ENCODE measurements at regions not wholly inside any gene's neighbourhood (a gene's known extent, or its start where the extent isn't known, plus 50 kb on each side); places are given as distances from the start of the nearest gene placed in this dataset.

DNA sequence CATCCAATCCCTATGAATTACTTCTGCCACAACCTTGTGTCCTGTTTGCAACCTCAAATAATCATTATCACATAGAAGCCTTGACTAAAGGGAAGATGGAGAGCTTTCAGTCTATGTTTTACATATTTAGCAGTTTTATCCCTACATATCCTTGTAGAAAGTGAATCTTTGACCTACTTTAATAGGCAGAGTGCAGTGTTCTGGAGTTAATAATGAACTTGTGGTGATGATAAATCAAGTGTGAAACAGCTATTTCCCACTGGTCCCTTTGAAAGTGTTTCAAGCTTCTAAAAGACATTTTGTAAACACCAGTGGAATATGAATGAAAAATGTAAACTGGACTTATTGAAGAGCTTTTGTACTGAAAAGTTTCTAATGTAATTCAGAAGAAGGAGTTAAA is 406.7 kb downstream of the GABRG2 start:
- DNase-seq (ENCODE audit: low spot score) = no peak

DNA sequence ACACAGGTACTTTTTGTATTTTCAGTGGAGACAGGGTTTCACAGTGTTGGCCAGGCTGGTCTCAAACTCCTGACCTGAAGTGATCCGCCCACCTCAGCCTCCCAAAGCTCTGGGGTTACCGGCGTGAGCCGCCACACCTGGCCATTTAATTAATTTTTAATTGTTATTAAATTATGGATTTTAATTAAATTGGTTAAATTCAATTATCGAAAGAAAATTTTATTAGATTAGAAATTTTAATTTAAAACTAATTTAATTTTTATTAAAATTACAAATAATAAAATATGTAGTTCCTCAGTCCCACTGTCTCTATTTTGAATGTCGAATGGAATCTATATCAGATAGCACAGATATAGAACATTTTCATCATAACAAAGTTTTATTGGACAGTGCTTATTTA is 416.5 kb downstream of the GABRG2 start:
- DNase-seq (ENCODE audit: low spot score) (no peak), ATAC-seq (no peak)

More for the DNA sequence above, 406.7 kb downstream of the GABRG2 start:
- no peak for ATAC-seq

DNA sequence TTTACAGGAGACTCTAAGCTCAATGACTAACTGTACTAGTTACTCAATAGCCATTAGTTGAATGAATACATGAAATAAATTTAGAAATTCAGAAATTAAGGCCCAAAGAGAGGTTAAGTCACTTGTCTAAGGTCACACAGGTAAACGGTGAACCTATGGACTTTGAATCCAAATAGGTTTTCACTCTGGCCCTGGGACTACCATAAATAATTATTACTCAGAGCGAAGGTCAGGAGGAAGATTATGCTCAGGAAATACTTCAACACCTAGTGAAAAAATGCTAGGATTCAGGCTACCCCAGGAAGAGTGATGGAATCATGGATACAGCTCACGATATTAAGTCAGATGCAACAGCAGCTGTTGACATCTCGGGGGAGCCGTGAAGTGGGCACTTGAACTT is 417.4 kb downstream of the GABRG2 start:
- no peak for DNase-seq (ENCODE audit: low spot score)
- no peak for ATAC-seq

DNA sequence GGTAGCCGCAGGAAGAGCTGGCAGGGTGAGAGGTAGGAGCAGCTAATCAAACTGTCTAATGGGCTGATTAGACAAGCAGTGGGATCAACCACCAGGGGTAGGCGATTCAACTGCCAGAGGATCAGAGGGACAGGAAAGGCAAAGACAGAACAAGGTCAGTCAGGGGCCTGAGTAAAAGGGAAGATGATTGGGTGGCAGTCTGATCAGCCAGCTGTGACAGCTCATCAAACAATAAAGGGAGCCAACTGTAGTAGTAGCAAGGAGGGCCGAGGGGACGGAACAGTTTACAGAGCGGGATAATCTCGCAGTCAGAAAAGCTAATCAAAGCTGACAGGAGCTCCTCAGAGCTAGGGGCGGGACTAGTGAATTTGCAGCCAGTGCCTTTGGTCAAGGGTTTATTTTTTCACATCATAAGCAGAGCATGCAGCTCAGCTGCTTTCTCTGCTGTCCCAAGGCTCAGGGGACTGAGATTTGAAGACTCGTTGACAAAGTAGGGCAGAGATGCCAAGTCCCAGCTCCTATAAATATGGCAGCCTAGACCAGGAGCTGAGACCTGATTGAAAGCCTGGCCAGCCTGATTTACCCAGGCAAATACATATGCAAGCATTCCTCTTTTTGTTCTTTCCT is 418.2 kb downstream of the GABRG2 start:
- DNase-seq (ENCODE audit: low spot score) = no peak
- no peak for ATAC-seq

DNA sequence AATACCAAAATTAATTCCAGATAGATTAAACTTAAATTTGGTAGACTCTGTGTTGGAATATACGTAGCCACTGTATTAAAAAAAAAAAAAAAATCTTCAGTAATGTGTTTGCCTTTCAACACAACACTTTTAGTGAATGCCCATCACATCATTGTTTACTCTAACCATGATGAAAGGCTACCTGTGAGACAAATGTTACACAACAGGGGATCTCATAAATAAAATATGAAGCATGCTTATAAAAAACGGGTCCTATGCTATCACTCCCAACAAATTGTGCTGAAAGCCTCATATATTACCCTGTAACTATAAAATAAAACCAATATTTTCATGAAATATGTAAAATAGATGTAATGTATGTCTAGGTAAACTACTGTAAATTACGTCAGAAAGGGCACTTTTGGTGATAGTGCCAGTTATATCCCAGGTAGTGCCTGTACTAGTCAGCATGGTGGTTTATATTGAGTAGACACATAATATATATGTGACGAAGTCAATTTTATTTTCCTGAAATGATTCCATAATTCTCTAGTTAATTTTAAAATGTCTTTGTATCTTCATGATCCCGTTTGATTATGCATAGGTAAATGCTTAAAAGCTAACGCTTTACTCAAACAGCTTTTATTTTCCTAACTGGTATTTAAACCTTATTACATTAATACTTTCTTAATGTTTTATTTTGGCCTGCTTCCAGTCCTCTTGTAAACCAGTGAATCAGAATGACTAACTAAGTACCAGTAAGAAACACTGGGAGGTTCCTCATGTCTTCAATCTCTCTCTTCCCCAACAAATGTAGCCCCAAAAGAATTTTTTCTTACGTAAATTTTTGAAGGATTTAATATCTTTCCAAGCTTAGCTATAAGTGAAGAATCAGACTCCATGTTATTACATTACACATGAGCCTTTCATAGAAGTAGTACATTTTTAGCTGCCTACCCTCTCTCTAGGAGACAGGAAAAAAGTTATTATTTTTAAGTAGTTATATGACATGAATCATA is 420.3 kb downstream of the GABRG2 start:
- no peak for DNase-seq (ENCODE audit: low spot score)
- ATAC-seq = no peak

DNA sequence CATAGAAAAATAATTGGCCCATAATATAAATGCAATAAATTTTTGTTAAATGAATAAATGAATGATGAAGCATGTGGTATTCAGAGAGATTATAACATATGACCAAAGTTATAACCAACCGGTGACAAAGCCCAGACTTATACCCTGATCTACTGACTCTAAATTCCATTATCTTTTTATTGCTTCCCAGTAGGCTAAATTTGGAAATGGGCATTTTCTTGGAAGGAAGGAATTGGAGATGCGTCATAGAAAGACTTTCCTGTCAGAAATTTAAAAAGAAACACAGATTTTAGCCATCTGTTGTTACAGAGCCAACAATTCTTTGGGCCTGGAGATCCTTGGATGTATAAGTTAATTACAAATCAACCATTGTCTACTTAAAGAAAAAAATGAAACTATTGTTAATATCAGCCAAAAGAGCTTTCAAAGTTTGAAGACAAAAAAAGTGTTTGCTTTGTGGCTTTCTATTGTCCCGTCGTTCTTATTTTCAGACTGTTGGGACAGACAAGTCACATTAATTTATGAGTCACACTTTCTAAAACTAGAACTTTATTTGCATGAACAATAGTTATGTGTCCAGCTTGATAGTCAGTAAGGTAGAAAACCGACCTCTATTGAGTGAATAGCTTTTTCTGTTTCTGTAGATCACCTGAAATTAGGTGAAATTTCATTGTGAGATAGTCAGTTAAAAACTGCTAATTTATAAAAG is 428.7 kb downstream of the GABRG2 start:
- ATAC-seq (no peak), DNase-seq (ENCODE audit: low spot score) (no peak)

DNA sequence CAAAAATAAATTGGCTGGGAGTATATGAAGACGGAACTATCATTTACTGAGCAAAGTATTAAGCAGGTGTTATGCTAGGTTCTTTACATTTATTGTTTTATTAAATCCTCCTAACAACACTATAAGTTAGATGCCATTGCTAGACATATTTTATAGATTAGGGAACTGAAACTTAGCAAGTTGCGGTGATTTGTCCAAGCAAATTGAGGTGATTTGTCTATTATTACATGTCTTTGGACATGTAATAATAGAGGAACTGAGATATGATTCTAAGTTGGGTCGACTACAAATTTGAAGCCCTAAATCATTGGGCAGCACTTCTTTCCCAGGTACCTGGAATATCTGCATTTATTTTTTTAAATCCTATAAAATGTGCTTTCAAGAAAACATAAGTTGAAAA is 429.9 kb downstream of the GABRG2 start:
- DNase-seq (ENCODE audit: low spot score) (no peak), ATAC-seq (no peak)

DNA sequence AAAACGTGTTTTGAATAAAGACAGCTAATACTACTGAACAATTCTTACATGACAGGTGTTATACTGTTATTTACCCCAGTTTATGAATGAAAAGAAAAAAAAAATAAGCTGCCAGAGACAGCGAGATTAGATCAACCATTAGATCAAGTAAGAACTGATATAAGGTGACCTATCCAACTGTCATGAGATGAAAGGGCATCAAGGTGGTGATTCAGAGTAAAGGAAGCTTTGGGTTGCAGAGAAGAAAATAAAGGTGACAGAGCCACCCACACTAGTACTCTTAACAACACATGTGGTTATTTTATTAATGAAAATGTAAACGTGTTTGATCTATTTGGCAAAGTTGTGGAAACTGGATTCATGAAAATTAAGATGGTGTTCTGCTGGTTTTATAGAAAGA is 435.2 kb downstream of the GABRG2 start:
- DNase-seq (ENCODE audit: low spot score) (no peak), ATAC-seq (no peak)

DNA sequence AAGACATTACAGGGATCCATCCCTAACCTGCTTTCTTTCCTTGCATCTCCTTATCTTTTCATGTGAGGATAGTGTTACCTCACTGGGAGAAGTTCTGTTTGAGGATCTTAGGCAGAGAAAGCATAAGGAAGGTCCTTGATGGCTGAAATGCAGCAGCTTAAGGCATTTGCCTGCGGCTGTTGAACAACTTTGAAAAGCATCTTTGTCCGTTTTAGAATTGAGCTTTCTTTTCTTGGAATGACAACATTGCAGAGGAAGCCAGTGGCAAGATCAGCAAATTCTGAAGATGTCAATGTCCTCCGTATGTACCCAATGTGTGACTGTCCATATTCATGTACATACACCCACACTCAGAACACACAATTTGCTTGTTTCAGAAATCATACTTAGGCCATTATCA is 436.2 kb downstream of the GABRG2 start:
- DNase-seq (ENCODE audit: low spot score) = no peak
- ATAC-seq = no peak

DNA sequence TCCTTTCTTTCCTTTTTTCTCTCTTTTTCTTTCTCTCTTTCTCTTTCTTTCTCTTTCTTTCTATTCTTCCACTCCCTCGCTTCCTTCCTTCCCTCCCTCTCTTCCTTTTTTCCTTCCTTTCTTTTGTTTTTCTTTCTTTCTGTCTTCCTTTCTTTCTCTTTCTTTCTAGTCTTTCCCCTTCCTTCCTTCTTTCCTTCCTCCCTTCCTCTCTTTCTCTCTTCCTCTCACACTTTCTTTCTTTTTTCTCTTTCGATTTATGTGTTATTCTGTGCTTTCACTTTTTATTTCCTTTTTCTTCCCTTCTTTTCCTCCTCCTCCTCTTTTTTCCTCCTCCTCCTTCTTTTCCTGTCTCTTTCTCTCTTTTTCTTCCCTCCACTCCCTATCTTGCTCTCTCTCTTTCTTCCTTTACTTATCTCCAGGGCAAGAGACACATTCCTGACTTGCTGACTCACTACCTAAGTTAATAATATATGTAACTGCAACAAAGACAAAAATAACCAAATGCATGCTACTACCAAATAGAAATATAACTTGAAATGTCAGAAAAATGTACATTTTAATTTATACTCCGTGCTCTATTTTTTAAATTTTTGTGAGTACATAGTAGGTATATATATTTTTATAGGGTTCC is 445.5 kb downstream of the GABRG2 start:
- no peak for DNase-seq (ENCODE audit: low spot score)
- ATAC-seq = no peak

DNA sequence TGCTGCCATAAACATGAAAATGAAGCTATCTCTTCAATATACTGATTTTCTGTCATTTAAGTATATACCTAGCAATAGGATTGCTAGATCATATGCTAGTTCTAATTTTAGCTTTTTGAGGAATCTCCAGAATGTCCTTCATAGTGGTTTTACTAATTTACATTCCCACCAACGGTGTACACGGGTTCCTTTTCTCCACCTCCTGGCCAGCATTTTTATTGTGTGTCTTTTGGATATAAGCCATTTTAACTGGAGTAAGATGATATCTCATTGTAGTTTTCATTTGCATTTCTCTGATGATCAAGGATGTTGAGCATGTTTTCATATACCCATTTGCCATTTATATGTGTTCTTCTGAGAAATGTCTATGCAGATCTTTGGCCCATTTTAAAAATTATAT is 446.5 kb downstream of the GABRG2 start:
- ATAC-seq = no peak

DNA sequence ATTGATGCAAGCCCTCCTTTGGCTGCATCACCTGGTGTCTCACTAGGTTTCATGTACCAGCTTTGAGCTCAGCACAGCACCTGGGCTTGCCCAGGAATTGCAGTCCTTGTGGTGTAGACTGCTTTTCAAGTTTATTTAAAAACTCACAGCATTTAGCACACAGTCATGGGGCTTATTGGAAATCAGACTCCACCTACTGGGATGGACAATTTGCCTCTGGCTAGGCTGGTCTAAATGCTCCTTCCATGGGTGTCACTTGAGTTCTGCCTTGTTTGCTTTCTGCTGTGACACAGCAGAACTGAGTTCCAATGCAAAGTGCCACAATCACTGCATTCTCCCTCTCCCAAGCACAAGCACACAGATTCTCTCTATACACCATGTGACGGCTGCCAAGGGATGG is 453.3 kb downstream of the GABRG2 start:
- ATAC-seq (no peak), DNase-seq (ENCODE audit: low spot score) (no peak)

More for the DNA sequence above, 446.5 kb downstream of the GABRG2 start:
- no peak for DNase-seq (ENCODE audit: low spot score)

DNA sequence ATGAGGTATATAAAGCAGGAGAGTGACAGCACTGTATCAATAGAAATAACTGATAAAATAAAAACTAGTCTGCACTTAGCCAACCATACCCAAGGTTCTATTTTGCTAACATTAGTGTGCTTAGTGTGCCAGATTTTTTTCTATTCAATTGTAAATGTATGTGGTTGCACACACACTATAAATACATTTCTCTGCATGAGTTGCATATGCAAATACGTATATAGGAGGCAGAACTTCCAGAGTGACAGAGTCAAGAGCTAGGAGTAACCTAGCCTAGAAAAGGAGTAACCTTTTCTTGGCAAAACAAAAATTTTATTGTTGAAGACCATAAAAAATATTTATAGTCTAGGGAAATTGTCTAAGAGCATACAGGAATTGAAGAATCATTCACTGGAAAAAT is 461.6 kb downstream of the GABRG2 start:
- ATAC-seq = no peak
- DNase-seq (ENCODE audit: low spot score) = no peak

DNA sequence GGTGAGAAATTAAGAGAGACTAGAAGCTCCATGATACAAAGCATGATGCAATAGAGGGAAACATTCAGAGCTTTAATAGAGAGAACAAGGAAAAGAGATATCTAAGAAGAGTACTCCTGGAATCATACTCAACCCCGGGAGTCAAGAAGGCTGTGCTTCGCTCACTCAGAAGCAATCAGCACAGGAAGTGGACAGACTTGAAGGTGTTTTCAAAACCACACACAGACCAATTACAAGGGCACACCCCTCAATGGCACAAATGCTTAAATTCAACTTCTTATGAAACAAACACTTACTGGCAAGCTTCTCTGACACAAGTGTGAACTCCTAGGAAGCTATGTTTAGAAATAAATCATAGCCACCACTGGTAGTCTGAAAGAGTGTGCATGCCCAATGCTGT is 462.3 kb downstream of the GABRG2 start:
- ATAC-seq = no peak

DNA sequence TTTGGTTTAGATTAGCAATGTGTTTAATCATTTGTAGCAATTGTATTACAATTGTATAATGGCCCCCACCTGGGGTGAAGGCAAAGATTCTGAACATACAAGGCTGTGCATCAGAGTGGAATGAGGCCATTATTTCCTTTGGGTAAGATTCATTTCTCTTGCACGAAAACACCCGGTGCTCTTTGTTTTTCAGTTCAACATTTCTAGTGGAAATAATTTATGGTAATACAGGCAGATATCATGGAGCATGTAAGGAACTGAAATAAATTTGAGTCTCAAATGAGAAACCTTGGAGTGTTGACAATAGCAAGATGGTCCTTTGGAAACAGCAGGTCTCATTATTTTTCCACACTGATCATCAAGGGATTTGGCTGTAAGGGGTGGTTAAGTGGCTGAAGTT is 475.9 kb downstream of the GABRG2 start:
- ATAC-seq = no peak
- DNase-seq (ENCODE audit: low spot score) = no peak

More for the DNA sequence above, 462.3 kb downstream of the GABRG2 start:
- no peak for DNase-seq (ENCODE audit: low spot score)

DNA sequence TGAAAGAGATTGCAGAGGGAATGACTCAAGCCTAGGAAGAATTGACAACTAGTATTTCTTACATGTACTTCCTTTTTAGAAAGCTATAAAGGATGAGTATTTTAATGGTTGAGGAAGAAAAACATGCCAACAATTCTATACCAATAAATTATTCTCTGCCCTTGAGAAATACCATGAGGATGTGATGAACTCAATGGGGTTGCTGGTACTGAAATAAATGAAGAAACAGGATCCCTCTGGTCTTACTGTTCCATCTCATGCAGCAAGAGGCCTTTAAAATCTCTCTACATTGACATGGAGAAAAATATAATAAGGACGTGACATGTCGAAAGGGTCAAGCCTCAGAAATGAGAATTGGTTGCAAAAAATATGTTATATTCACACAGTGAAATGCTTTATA is 477.3 kb downstream of the GABRG2 start:
- ATAC-seq (no peak), DNase-seq (ENCODE audit: low spot score) (no peak)

DNA sequence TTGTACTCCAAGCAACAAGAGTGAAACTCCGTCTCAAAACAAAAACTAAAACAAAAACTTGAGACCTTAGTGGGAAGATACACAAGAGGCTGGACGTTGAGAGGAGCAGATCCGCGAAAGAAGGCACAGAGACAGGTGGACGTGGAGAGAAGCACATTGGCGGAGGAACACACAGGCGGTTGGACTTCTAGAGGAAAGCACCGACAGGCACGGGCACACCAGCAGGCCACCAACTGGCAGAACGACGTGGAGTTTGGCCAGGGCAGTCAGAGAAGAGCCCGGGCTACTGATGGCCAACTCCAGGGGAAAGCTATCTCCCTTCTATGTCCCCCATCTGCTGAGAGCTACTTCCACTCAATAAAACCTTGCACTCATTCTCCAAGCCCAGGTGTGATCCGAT is 482.7 kb downstream of the GABRG2 start:
- ATAC-seq (no peak), DNase-seq (ENCODE audit: low spot score) (no peak)

DNA sequence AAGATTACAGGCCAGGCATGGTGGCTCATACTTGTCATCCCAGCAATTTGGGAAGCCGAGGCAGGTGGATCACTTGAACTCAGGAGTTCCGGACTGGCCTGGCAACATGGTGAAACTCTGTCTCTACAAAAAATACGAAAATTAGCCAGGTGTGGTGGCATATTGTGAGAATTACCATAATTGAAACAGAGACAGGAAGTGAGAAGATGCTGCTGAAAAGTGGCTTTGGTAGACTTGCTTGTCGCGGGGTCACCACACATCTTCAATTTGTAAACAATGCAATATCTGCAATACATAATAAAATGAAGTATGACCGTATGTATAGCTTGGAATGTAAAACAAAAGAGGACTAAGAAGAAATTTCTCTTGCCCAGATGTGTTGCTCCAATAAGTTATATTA is 490.5 kb downstream of the GABRG2 start:
- ATAC-seq = no peak
- no peak for DNase-seq (ENCODE audit: low spot score)

DNA sequence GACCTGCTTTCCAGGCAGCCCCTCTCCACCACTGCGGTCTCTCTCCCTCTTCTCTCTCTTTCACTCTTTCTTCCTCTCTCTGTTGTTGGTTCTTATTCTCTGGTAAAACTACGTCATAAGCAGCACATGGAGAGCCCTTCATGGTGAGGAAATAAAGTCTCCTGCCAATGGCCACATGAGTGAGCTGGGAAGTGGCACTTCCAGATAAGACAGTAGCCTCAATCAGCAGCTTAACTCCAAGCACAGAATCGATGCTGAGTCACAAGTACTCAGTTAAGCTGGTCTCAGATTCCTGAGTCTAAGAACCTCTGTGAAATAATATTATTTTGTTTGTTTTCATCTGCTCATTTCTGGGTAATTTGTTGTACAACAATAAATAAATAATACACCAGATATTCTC is 500.1 kb downstream of the GABRG2 start:
- DNase-seq (ENCODE audit: low spot score) (no peak), ATAC-seq (no peak)

DNA sequence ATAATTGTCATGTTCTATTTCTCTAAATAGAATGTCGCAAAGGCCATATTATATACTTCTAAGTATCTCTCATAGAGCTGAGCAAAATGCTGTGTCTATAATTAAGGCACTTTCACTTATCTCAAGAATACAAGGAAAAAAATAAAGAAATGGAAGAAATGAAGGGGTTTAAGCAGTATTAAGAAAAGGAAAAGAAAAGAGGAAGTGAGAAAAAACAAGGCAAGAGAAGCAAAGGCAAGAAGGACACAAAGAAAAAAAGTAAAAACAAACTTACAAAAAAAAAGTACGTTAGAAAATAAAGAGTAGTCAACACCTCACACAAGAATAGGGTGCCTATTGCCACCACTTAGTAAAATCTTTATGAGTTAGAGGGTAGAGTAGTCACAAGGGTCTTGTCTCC is 506.2 kb downstream of the GABRG2 start:
- no peak for ATAC-seq
- no peak for DNase-seq (ENCODE audit: low spot score)

DNA sequence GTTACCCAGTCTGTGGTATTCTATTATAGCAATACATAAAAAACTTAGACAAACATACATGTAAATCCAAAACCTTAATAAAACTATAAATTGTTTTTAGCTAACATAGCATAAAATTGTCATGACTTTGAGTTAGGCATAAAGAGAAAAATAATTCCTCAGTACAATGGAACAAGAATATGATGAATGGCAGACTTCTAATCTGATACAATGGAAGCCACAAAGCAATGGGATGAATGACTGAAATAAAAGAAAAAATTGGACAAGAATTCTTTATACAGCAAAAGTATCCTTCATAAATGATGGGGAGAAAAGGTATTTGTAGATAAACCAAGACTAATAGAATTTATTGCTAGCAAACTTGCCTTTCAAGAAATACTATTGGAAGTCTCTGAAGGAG is 524.2 kb downstream of the GABRG2 start:
- no peak for DNase-seq (ENCODE audit: low spot score)
- no peak for ATAC-seq

Data from left lobe of liver (tissue), 2 donors.